GM12874 (cell line): ENCODE measurements at regions not wholly inside any gene's neighbourhood (a gene's known extent, or its start where the extent isn't known, plus 50 kb on each side); places are given as distances from the start of the nearest gene placed in this dataset.

Experiments
- CTCF ChIP-seq: IDR thresholded peaks from 2 replicates; pipeline ENCODE4 v1.5.1; 2011; ENCODE audit warnings: low read depth, mild to moderate bottlenecking, control low read depth, low read length, moderate library complexity; ENCODE audit not compliant: insufficient read depth

GRCh38 chr10:78954689-78955088 is 114.1 kb upstream of the ZMIZ1 start:
- no peak for TF ChIP-seq CTCF

GRCh38 chr10:78955206-78955605 is 113.6 kb upstream of the ZMIZ1 start:
- TF ChIP-seq CTCF: no peak

- no peak for TF ChIP-seq CTCF
These were observed 112.4 kb upstream of the ZMIZ1 start for GRCh38 chr10:78956391-78956790.

GRCh38 chr10:78957471-78958039 is 111.2 kb upstream of the ZMIZ1 start:
- TF ChIP-seq CTCF: no peak

GRCh38 chr10:78959217-78959923 is 109.4 kb upstream of the ZMIZ1 start:
- TF ChIP-seq CTCF: no peak

- TF ChIP-seq CTCF: no peak
These were observed 108.9 kb upstream of the ZMIZ1 start for GRCh38 chr10:78959924-78960285.

- no peak for TF ChIP-seq CTCF
These were observed 108.4 kb upstream of the ZMIZ1 start for GRCh38 chr10:78960316-78960800.
